IPS-18a (cell line): ENCODE measurements at regions not wholly inside any gene's neighbourhood (a gene's known extent, or its start where the extent isn't known, plus 50 kb on each side); places are given as distances from the start of the nearest gene placed in this dataset.
"Not testable (repeated sequence)": the region's sequence is repeated elsewhere in the genome, so short reads cannot be mapped to it uniquely, and the experiment has no call there.

Source experiments
- H3K27ac ChIP-seq: one replicate; pipeline ENCODE4 v1.5.1; 2013; ENCODE audit warnings: low read length
- H3K27me3 ChIP-seq: one replicate; pipeline ENCODE4 v1.6.1; 2013; ENCODE audit warnings: mild to moderate bottlenecking, low read length; ENCODE audit not compliant: control insufficient read depth, insufficient read depth
- H3K36me3 ChIP-seq: one replicate; pipeline ENCODE4 v1.6.1; 2013; ENCODE audit warnings: low read depth, low read length; ENCODE audit not compliant: control insufficient read depth
- H3K4me1 ChIP-seq: one replicate; pipeline ENCODE4 v1.6.1; 2013; ENCODE audit warnings: low read depth, low read length; ENCODE audit not compliant: control insufficient read depth
- H3K4me3 ChIP-seq: one replicate; pipeline ENCODE4 v1.5.1; 2013; ENCODE audit warnings: low read length
- H3K9ac ChIP-seq: one replicate; pipeline ENCODE4 v1.6.1; 2013; ENCODE audit warnings: mild to moderate bottlenecking, low read length, moderate library complexity
- H3K9me3 ChIP-seq: one replicate; pipeline ENCODE4 v1.6.1; 2013; ENCODE audit warnings: low read depth, low read length; ENCODE audit not compliant: control insufficient read depth

DNA sequence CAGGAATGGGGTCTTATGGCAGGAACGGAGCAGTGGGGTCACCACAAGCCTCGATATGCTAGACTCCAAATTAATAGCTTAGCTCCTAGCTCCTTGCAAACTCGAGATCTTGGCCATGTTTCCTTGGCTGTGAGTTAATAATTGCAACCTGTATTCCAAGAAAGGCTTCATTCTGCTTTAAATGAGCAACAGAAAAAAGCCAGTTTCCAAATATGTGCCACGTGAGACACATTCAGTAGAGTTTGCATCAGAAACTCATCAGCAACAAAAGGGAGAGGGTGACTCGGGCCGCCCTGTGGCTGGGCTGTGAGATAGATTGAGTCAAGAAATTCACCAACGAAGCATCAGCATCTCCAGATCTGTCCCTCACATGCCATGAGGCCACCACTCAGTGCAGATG is 112.0 kb downstream of the NPTX2 start:
- Histone ChIP-seq H3K9ac (no peak overlapping the region), H3K36me3 (no peaks in the 10 kb centered on the region)

GRCh38 chr7:98730326-98730725 is 113.2 kb downstream of the NPTX2 start:
- Histone ChIP-seq H3K36me3 (no peaks in the 10 kb centered on the region), H3K9me3 (peaks cover 4% of the 10 kb centered on the region), H3K4me1 (peaks cover 14% of the 10 kb centered on the region), H3K4me3 (no peak overlapping the region), H3K27me3 (no peaks in the 10 kb centered on the region), H3K9ac (no peak overlapping the region), H3K27ac (no peak overlapping the region)

More for the DNA sequence above, 112.0 kb downstream of the NPTX2 start:
- Histone ChIP-seq H3K27me3 (no peaks in the 10 kb centered on the region), H3K27ac (no peak overlapping the region), H3K4me1 (peaks cover 14% of the 10 kb centered on the region), H3K4me3 (no peak overlapping the region), H3K9me3 (peaks cover 4% of the 10 kb centered on the region)

DNA sequence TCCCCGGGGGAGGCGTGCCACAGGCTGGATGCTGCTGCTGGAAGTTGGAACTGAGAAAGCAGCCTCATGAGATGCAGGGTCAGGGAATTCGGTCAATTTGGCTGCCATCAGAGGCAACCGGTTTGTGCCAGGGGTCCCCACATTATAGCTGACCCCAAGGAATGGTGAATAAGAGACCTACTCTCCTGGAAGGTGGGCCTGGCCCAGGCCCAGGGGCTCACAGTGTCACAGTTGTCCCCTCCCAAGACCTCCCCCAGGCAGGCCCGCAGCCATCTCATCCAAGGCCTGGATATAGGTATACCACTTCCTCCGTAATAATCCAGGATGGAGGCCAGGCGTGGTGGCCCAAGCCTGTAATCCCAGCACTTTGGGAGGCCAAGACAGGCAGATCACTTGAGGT is 114.6 kb downstream of the NPTX2 start:
- H3K4me1 ChIP-seq, result peaks cover 14% of the 10 kb centered on the region
- no peak overlapping the region for H3K4me3 ChIP-seq
- no peaks in the 10 kb centered on the region for H3K36me3 ChIP-seq
- no peaks in the 10 kb centered on the region for H3K27me3 ChIP-seq
- no peak overlapping the region for H3K9ac ChIP-seq
- H3K9me3 ChIP-seq, result peaks cover 4% of the 10 kb centered on the region
- H3K27ac ChIP-seq, result no peak overlapping the region

GRCh38 chr7:98733036-98733435 is 116.0 kb downstream of the NPTX2 start:
- Histone ChIP-seq H3K9me3 (peaks cover 4% of the 10 kb centered on the region), H3K9ac (no peak overlapping the region), H3K4me1 (peaks cover 14% of the 10 kb centered on the region), H3K27me3 (no peaks in the 10 kb centered on the region), H3K36me3 (no peaks in the 10 kb centered on the region), H3K27ac (no peak overlapping the region), H3K4me3 (no peak overlapping the region)

DNA sequence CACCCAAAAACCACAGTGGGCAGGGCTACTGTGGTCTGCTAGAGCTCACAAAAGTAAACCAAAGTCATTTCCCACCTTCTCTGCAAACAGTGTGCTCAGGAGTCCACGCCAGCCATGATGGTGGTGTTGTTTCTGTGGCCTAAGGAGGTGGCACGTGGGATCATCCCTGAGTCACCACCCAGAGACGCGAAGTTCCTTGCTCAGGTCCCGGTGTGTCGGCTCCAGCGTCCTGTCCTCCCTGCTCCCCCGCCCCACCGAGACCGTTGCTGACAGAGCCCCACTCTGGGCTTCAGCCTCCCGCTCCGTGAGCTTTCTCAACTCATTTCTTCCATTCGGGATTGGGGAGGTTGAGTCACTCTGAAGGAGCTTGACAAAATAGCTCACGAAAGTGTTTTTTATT is 118.7 kb downstream of the NPTX2 start:
- Histone ChIP-seq H3K4me1 (no peaks in the 10 kb centered on the region), H3K9ac (no peak overlapping the region), H3K27ac (no peak overlapping the region), H3K27me3 (no peaks in the 10 kb centered on the region), H3K4me3 (no peak overlapping the region), H3K36me3 (no peaks in the 10 kb centered on the region), H3K9me3 (peaks cover 4% of the 10 kb centered on the region)

GRCh38 chr7:98736461-98736860 is 119.4 kb downstream of the NPTX2 start:
- not testable (repeated sequence) for H3K9me3 ChIP-seq, H3K27ac ChIP-seq, H3K27me3 ChIP-seq, H3K9ac ChIP-seq, H3K4me3 ChIP-seq, H3K36me3 ChIP-seq, H3K4me1 ChIP-seq

GRCh38 chr7:98737176-98737575 is 120.1 kb downstream of the NPTX2 start:
- Histone ChIP-seq H3K4me1 (no peaks in the 10 kb centered on the region), H3K4me3 (no peak overlapping the region), H3K27ac (no peak overlapping the region), H3K9me3 (peaks cover 4% of the 10 kb centered on the region), H3K27me3 (no peaks in the 10 kb centered on the region), H3K9ac (no peak overlapping the region), H3K36me3 (no peaks in the 10 kb centered on the region)

- H3K9me3 ChIP-seq, result no peaks in the 10 kb centered on the region
- H3K4me3 ChIP-seq, result no peak overlapping the region
- H3K4me1 ChIP-seq, result no peaks in the 10 kb centered on the region
- no peak overlapping the region for H3K9ac ChIP-seq
- no peak overlapping the region for H3K27ac ChIP-seq
- H3K27me3 ChIP-seq, result no peaks in the 10 kb centered on the region
- H3K36me3 ChIP-seq, result no peaks in the 10 kb centered on the region
These were observed 123.6 kb downstream of the NPTX2 start for GRCh38 chr7:98740643-98741042.

GRCh38 chr7:98745722-98746318 is 124.0 kb downstream of the TMEM130 start:
- H3K9ac ChIP-seq, result no peak overlapping the region
- H3K9me3 ChIP-seq, result no peaks in the 10 kb centered on the region
- H3K4me3 ChIP-seq, result no peak overlapping the region
- no peaks in the 10 kb centered on the region for H3K4me1 ChIP-seq
- no peaks in the 10 kb centered on the region for H3K27me3 ChIP-seq
- no peaks in the 10 kb centered on the region for H3K36me3 ChIP-seq
- no peak overlapping the region for H3K27ac ChIP-seq

GRCh38 chr7:98748090-98748489 is 121.7 kb downstream of the TMEM130 start:
- H3K9ac ChIP-seq, result no peak overlapping the region
- no peaks in the 10 kb centered on the region for H3K27me3 ChIP-seq
- no peak overlapping the region for H3K27ac ChIP-seq
- H3K9me3 ChIP-seq, result no peaks in the 10 kb centered on the region
- no peaks in the 10 kb centered on the region for H3K4me1 ChIP-seq
- no peaks in the 10 kb centered on the region for H3K36me3 ChIP-seq
- no peak overlapping the region for H3K4me3 ChIP-seq

GRCh38 chr7:98753176-98753575 is 116.6 kb downstream of the TMEM130 start:
- Histone ChIP-seq H3K27me3 (no peaks in the 10 kb centered on the region), H3K9ac (no peak overlapping the region), H3K4me3 (no peak overlapping the region), H3K27ac (no peak overlapping the region), H3K36me3 (no peaks in the 10 kb centered on the region), H3K4me1 (no peaks in the 10 kb centered on the region), H3K9me3 (no peaks in the 10 kb centered on the region)

- no peak overlapping the region for H3K4me3 ChIP-seq
- H3K27ac ChIP-seq, result no peak overlapping the region
- H3K9ac ChIP-seq, result peak overlapping the region; percentile 18
- no peaks in the 10 kb centered on the region for H3K27me3 ChIP-seq
- H3K36me3 ChIP-seq, result no peaks in the 10 kb centered on the region
- no peaks in the 10 kb centered on the region for H3K9me3 ChIP-seq
- H3K4me1 ChIP-seq, result no peaks in the 10 kb centered on the region
These were observed 115.8 kb downstream of the TMEM130 start for GRCh38 chr7:98753989-98754479.
